WTC11 (cell line): ENCODE measurements at regions not wholly inside any gene's neighbourhood (a gene's known extent, or its start where the extent isn't known, plus 50 kb on each side); places are given as distances from the start of the nearest gene placed in this dataset.

Experiments used
- ATAC-seq: fragments of 200-7000 bp; cut with Tn5 transposase; 2 replicates; pipeline ENCODE4 v1.10.0; 2021; ENCODE audit warnings: mild to moderate bottlenecking, moderate library complexity
- CTCF ChIA-PET: fragments of 300-600 bp; sonication (Branson Sonifier 250); formaldehyde crosslinking; loops from one replicate; lab custom pipeline; 2021; ENCODE audit warnings: antibody characterized with exemption; lab: Charles Lee
- POLR2A ChIA-PET: fragments of 350-600 bp; sonication (Branson Sonifier 250); formaldehyde crosslinking; loops from one replicate; lab custom pipeline; 2021; ENCODE audit warnings: antibody characterized with exemption; lab: Charles Lee
- DNase-seq: peaks from one replicate; pipeline ENCODE4 v3.0.0; 2021; ENCODE audit warnings: low spot score
- H3K27ac Mint-ChIP-seq: 2 replicates; pipeline ENCODE4 v1.8.0; 2021; ENCODE audit warnings: mixed read lengths
- H3K27me3 Mint-ChIP-seq: 2 replicates; pipeline ENCODE4 v1.8.0; 2021; ENCODE audit warnings: low read depth, mild to moderate bottlenecking, moderate library complexity, mixed read lengths
- H3K36me3 Mint-ChIP-seq: 2 replicates; pipeline ENCODE4 v1.8.0; 2021; ENCODE audit warnings: mixed read lengths
- H3K4me1 Mint-ChIP-seq: 2 replicates; pipeline ENCODE4 v1.8.0; 2022; ENCODE audit warnings: mixed read lengths
- H3K4me3 Mint-ChIP-seq: 2 replicates; pipeline ENCODE4 v1.8.0; 2021; ENCODE audit warnings: mild to moderate bottlenecking, moderate library complexity, mixed read lengths
- H3K9me3 Mint-ChIP-seq: 2 replicates; pipeline ENCODE4 v1.8.0; 2021; ENCODE audit warnings: mixed read lengths
- ATF2 ChIP-seq: sonication (generic); formaldehyde crosslinking; IDR thresholded peaks from 2 replicates; pipeline ENCODE4 v1.8.1; 2022; ENCODE audit warnings: low read depth, missing genetic modification reagents, borderline replicate concordance
- ATF3 ChIP-seq: sonication (generic); formaldehyde crosslinking; conservative IDR thresholded peaks from 2 replicates; pipeline ENCODE4 v1.8.1; 2022; ENCODE audit warnings: mild to moderate bottlenecking, missing genetic modification reagents
- CREB1 ChIP-seq: sonication (generic); formaldehyde crosslinking; IDR thresholded peaks from 2 replicates; pipeline ENCODE4 v1.8.0; 2023; ENCODE audit warnings: mild to moderate bottlenecking, missing genetic modification reagents
- ELF4 ChIP-seq: sonication (generic); formaldehyde crosslinking; IDR thresholded peaks from 2 replicates; pipeline ENCODE4 v1.8.1; 2022; ENCODE audit warnings: low read depth, mild to moderate bottlenecking, moderate library complexity, missing genetic modification reagents
- ERG ChIP-seq: fragments of 250-450 bp; sonication (Bioruptor Pico); IDR thresholded peaks from 2 replicates; pipeline ENCODE4 v1.8.0; 2021; ENCODE audit warnings: mild to moderate bottlenecking
- ETV6 ChIP-seq: sonication (generic); formaldehyde crosslinking; IDR thresholded peaks from 2 replicates; pipeline ENCODE4 v1.8.1; 2022; ENCODE audit warnings: mild to moderate bottlenecking, missing genetic modification reagents
- GABPB1 ChIP-seq: sonication (generic); formaldehyde crosslinking; IDR thresholded peaks from 2 replicates; pipeline ENCODE4 v1.8.1; 2023; ENCODE audit warnings: mild to moderate bottlenecking, missing genetic modification reagents
- HMGA2 ChIP-seq: fragments of 250-450 bp; sonication (Bioruptor Pico); IDR thresholded peaks from 2 replicates; pipeline ENCODE4 v1.4.0; 2021; ENCODE audit warnings: mild to moderate bottlenecking, moderate library complexity
- IRF2 ChIP-seq: sonication (generic); formaldehyde crosslinking; IDR thresholded peaks from 2 replicates; pipeline ENCODE4 v1.8.0; 2022; ENCODE audit warnings: low read depth, missing genetic modification reagents, borderline replicate concordance
- JAZF1 ChIP-seq: fragments of 250-450 bp; sonication (Bioruptor Pico); IDR thresholded peaks from 2 replicates; pipeline ENCODE4 v1.9.0; 2021; ENCODE audit warnings: moderate library complexity, mild to moderate bottlenecking, inconsistent platforms
- KAT7 ChIP-seq: sonication (generic); formaldehyde crosslinking; IDR thresholded peaks from 2 replicates; pipeline ENCODE4 v1.8.1; 2023; ENCODE audit warnings: missing genetic modification reagents, mild to moderate bottlenecking, borderline replicate concordance
- MXD4 ChIP-seq: fragments of 250-450 bp; sonication (Bioruptor Pico); IDR thresholded peaks from 2 replicates; pipeline ENCODE4 v1.8.0; 2021; ENCODE audit warnings: mild to moderate bottlenecking, moderate library complexity, borderline replicate concordance
- NFYB ChIP-seq: sonication (generic); formaldehyde crosslinking; conservative IDR thresholded peaks from 2 replicates; pipeline ENCODE4 v1.8.0; 2022; ENCODE audit warnings: low read depth, missing genetic modification reagents
- SMAD3 ChIP-seq: sonication (generic); formaldehyde crosslinking; IDR thresholded peaks from 2 replicates; pipeline ENCODE4 v1.8.0; 2022; ENCODE audit warnings: missing genetic modification reagents, mild to moderate bottlenecking, borderline replicate concordance
- TEAD4 ChIP-seq: sonication (generic); formaldehyde crosslinking; IDR thresholded peaks from 2 replicates; pipeline ENCODE4 v1.8.0; 2022; ENCODE audit warnings: mild to moderate bottlenecking, missing genetic modification reagents
- ZNF138 ChIP-seq: sonication (generic); formaldehyde crosslinking; conservative IDR thresholded peaks from 2 replicates; pipeline ENCODE4 v1.8.1; 2022; ENCODE audit warnings: mild to moderate bottlenecking, moderate library complexity, missing genetic modification reagents
- ZNF232 ChIP-seq: sonication (generic); formaldehyde crosslinking; IDR thresholded peaks from 2 replicates; pipeline ENCODE4 v1.8.0; 2022; ENCODE audit warnings: mild to moderate bottlenecking, missing genetic modification reagents
- TF ChIP-seq, protein P1 (sequence below): sonication (generic); formaldehyde crosslinking; IDR thresholded peaks from 2 replicates; pipeline ENCODE4 v1.8.1; 2023; ENCODE audit warnings: mild to moderate bottlenecking, missing genetic modification reagents
- TF ChIP-seq, protein P2 (sequence below): fragments of 200-600 bp; IDR thresholded peaks from 2 replicates; pipeline ENCODE4 v1.8.0; 2022; ENCODE audit warnings: antibody characterized with exemption
- TF ChIP-seq, protein P3 (sequence below): sonication (generic); formaldehyde crosslinking; IDR thresholded peaks from 2 replicates; pipeline ENCODE4 v1.8.1; 2023; ENCODE audit warnings: mild to moderate bottlenecking, moderate library complexity, missing genetic modification reagents

DNA sequence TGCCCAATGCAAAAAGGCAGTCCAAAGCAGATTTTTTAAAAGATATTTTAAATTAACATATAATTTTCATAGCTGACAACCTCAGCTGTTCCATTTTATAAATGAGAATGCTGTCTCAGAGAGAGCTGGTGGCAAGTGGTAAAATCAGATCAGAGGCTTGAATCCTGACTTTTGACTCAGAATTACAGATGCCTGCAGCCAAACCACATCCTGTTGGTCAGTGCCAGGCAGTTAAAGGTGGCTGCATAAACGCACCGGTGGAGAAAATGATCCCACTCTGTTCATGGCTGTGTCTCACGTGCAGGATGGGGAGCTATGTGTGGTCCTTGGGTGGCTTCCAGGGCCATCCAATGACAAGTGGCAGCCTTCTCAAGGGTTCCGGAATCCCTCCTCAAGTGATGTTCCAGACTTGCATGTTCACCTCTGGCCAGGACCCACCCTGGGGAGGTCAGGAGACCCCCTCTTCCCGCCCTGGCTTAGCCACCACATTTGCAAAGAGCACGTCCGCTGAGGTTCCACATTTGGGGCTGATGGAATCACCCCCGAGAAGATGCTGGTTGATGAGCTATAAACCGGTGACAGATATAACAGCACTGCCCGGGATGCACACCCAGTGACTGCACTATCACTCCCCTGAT is 155.5 kb downstream of the SHANK2 start:
- H3K4me3 Mint-ChIP-seq: no peak overlapping the region
- H3K36me3 Mint-ChIP-seq: peaks cover 48% of the 10 kb centered on the region
- peaks cover 4% of the 10 kb centered on the region for H3K4me1 Mint-ChIP-seq
- ChIA-PET POLR2A (no interaction called here), CTCF (interaction anchor here (1.1 kb wide), 1 partner anchor 10 kb away, joined by 7 read pairs; no protein-coding TSS in a partner anchor)
- H3K9me3 Mint-ChIP-seq: no peaks in the 10 kb centered on the region
- ATAC-seq (no peak), DNase-seq (no peak)
- H3K27ac Mint-ChIP-seq: no peak overlapping the region
- TF ChIP-seq ETV6 (CRISPR knock-in tag) (no peak), MXD4 (CRISPR knock-in tag) (no peak)
- H3K27me3 Mint-ChIP-seq: no peaks in the 10 kb centered on the region

- H3K4me1 Mint-ChIP-seq: peaks cover 4% of the 10 kb centered on the region
- no peaks in the 10 kb centered on the region for H3K27me3 Mint-ChIP-seq
- ChIA-PET CTCF (no interaction called here), POLR2A (no interaction called here)
- no peak for ATAC-seq
- no peak for TF ChIP-seq ATF2
- H3K9me3 Mint-ChIP-seq: no peaks in the 10 kb centered on the region
- no peak overlapping the region for H3K4me3 Mint-ChIP-seq
- peaks cover 47% of the 10 kb centered on the region for H3K36me3 Mint-ChIP-seq
- DNase-seq: no peak
- no peak overlapping the region; the same call in 1 of the 2 replicates for H3K27ac Mint-ChIP-seq
These were observed 157.0 kb downstream of the SHANK2 start for GRCh38 chr11:71095294-71095850.

DNA sequence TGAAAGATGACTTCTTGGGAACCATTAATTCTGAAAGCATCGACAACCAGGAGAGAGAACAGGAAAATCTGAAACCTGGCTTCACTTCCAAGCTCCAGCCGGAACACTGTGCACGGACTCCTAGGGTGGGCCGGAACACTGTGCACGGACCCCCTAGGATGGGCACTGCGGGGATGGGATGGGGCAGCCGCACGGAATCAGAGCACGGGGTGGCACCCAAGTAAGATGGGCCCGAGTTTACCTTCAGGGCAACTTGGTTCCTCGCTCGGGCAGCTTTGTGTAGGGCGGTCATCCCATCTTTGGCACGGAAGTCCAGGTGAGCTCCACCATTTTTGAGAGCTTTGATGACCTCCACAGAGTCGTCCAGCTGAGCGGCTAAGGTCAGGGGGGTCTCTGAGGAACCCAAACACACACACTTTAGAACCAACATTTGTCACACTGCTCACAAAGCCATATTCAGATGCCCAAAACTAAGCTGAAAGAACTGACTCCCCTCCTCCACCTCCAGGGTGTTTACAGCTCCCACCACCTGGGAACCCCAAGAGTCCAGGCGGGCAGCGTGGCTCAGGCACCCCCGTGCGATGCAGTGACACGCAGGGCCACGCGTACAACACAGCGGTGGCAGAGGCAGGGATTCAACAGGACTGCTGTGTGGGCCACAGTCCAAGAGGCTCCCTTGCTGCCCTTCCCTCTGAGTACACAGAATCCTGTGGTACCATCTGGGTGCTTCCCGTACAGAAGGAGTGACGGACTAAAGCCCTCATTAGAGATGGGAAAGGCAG is 157.9 kb downstream of the SHANK2 start:
- TF ChIP-seq NFYB (CRISPR knock-in tag) (no peak), GABPB1 (CRISPR knock-in tag) (no peak), SMAD3 (no peak)
- Mint-ChIP-seq H3K9me3 (no peaks in the 10 kb centered on the region), H3K27ac (no peak overlapping the region), H3K4me3 (no peak overlapping the region), H3K27me3 (no peaks in the 10 kb centered on the region), H3K4me1 (peaks cover 4% of the 10 kb centered on the region), H3K36me3 (peaks cover 40% of the 10 kb centered on the region)
- no peak for ATAC-seq
- DNase-seq: no peak
- ChIA-PET CTCF (no interaction called here), POLR2A (no interaction called here)

GRCh38 chr11:71093783-71094182 is 158.6 kb downstream of the SHANK2 start:
- TF ChIP-seq, protein P1, sequence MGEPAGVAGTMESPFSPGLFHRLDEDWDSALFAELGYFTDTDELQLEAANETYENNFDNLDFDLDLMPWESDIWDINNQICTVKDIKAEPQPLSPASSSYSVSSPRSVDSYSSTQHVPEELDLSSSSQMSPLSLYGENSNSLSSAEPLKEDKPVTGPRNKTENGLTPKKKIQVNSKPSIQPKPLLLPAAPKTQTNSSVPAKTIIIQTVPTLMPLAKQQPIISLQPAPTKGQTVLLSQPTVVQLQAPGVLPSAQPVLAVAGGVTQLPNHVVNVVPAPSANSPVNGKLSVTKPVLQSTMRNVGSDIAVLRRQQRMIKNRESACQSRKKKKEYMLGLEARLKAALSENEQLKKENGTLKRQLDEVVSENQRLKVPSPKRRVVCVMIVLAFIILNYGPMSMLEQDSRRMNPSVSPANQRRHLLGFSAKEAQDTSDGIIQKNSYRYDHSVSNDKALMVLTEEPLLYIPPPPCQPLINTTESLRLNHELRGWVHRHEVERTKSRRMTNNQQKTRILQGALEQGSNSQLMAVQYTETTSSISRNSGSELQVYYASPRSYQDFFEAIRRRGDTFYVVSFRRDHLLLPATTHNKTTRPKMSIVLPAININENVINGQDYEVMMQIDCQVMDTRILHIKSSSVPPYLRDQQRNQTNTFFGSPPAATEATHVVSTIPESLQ (CRISPR knock-in tag): no peak
- TF ChIP-seq ZNF232 (CRISPR knock-in tag) (no peak), IRF2 (CRISPR knock-in tag) (no peak), TEAD4 (no peak), ERG (no peak), HMGA2 (CRISPR knock-in tag) (no peak), ELF4 (no peak), ZNF138 (no peak), JAZF1 (CRISPR knock-in tag) (no peak), CREB1 (CRISPR knock-in tag) (no peak), ATF3 (no peak), KAT7 (CRISPR knock-in tag) (no peak)
- TF ChIP-seq, protein P2, sequence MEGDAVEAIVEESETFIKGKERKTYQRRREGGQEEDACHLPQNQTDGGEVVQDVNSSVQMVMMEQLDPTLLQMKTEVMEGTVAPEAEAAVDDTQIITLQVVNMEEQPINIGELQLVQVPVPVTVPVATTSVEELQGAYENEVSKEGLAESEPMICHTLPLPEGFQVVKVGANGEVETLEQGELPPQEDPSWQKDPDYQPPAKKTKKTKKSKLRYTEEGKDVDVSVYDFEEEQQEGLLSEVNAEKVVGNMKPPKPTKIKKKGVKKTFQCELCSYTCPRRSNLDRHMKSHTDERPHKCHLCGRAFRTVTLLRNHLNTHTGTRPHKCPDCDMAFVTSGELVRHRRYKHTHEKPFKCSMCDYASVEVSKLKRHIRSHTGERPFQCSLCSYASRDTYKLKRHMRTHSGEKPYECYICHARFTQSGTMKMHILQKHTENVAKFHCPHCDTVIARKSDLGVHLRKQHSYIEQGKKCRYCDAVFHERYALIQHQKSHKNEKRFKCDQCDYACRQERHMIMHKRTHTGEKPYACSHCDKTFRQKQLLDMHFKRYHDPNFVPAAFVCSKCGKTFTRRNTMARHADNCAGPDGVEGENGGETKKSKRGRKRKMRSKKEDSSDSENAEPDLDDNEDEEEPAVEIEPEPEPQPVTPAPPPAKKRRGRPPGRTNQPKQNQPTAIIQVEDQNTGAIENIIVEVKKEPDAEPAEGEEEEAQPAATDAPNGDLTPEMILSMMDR: no peak
- TF ChIP-seq, protein P3, sequence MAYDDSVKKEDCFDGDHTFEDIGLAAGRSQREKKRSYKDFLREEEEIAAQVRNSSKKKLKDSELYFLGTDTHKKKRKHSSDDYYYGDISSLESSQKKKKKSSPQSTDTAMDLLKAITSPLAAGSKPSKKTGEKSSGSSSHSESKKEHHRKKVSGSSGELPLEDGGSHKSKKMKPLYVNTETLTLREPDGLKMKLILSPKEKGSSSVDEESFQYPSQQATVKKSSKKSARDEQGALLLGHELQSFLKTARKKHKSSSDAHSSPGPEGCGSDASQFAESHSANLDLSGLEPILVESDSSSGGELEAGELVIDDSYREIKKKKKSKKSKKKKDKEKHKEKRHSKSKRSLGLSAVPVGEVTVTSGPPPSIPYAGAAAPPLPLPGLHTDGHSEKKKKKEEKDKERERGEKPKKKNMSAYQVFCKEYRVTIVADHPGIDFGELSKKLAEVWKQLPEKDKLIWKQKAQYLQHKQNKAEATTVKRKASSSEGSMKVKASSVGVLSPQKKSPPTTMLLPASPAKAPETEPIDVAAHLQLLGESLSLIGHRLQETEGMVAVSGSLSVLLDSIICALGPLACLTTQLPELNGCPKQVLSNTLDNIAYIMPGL (CRISPR knock-in tag): no peak
- ChIA-PET CTCF (no interaction called here), POLR2A (no interaction called here)
- no peak for ATAC-seq
- no peak overlapping the region for H3K4me3 Mint-ChIP-seq
- no peak for DNase-seq
- no peak overlapping the region for H3K27ac Mint-ChIP-seq
- peaks cover 4% of the 10 kb centered on the region for H3K4me1 Mint-ChIP-seq
- H3K9me3 Mint-ChIP-seq: no peaks in the 10 kb centered on the region
- H3K36me3 Mint-ChIP-seq: peaks cover 43% of the 10 kb centered on the region
- H3K27me3 Mint-ChIP-seq: no peaks in the 10 kb centered on the region
